ENCODE measurements at regions not wholly inside any gene's neighbourhood (a gene's known extent, or its start where the extent isn't known, plus 50 kb on each side); places are given as distances from the start of the nearest gene placed in this dataset.

DNA sequence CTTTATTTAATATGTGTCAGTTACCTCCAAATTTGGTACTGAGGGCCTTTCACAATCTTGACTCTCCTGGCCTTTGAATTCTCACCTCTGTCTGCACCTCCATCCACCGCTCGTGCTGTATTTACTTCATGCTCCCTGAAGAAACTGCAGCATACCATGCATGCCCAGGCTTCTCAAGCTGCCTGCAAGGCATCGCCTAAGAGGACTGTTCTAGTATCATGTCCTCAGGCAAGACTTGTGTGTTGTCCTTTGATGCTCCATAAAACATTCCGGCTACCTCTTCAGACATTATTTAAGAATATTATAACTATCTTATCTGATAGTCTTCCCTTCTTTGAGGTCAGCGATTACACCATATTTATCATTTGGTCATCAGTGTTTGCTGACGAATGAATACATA is 682.5 kb downstream of the NR2F2 start:
- H3K4me1 Mint-ChIP-seq (ENCODE audit: low read depth, unreplicated experiment): no peaks in the 10 kb centered on the region
- H3K27ac Mint-ChIP-seq (ENCODE audit: unreplicated experiment): no peak overlapping the region
- intact Hi-C loops (cut with micrococcal nuclease; ENCODE audit: unreplicated experiment): no loop called here
- no peaks in the 10 kb centered on the region for H3K36me3 Mint-ChIP-seq (ENCODE audit: insufficient read depth, unreplicated experiment)
- H3K9me3 Mint-ChIP-seq (ENCODE audit: low read depth, unreplicated experiment): peaks cover 22% of the 10 kb centered on the region
- H3K4me3 Mint-ChIP-seq (ENCODE audit: low read depth, unreplicated experiment): no peak overlapping the region
- TF ChIP-seq, protein P1, sequence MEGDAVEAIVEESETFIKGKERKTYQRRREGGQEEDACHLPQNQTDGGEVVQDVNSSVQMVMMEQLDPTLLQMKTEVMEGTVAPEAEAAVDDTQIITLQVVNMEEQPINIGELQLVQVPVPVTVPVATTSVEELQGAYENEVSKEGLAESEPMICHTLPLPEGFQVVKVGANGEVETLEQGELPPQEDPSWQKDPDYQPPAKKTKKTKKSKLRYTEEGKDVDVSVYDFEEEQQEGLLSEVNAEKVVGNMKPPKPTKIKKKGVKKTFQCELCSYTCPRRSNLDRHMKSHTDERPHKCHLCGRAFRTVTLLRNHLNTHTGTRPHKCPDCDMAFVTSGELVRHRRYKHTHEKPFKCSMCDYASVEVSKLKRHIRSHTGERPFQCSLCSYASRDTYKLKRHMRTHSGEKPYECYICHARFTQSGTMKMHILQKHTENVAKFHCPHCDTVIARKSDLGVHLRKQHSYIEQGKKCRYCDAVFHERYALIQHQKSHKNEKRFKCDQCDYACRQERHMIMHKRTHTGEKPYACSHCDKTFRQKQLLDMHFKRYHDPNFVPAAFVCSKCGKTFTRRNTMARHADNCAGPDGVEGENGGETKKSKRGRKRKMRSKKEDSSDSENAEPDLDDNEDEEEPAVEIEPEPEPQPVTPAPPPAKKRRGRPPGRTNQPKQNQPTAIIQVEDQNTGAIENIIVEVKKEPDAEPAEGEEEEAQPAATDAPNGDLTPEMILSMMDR (IDR thresholded peaks at IDR 0.05; ENCODE audit: unreplicated experiment): no peak
- no peak for DNase-seq
- no TSS peak for BruUV-seq (replicated peaks)
- CTCF ChIA-PET: no interaction called here
- H3K27me3 Mint-ChIP-seq (ENCODE audit: unreplicated experiment): no peaks in the 10 kb centered on the region

DNA sequence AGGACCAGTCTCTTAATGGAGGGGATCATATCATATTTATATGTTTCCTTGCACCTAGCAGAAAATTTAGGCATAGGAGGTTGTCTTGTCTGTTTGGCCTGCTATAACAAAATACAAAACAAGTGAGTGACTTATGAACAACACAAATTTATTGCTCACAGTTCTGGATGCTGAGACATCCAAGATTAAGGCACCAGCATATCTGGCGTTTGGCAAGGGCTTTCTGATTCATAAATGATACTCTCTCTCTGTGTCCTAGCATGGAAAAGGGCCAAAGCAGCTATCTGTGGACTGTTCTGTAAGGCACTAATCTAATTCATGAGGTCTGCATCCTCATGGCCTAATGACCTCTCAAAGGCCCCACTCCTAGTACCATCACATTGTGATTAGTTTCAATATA is 683.0 kb downstream of the NR2F2 start:
- Mint-ChIP-seq H3K27ac (ENCODE audit: unreplicated experiment) (no peak overlapping the region), H3K27me3 (ENCODE audit: unreplicated experiment) (no peaks in the 10 kb centered on the region), H3K4me3 (ENCODE audit: low read depth, unreplicated experiment) (no peak overlapping the region), H3K36me3 (ENCODE audit: insufficient read depth, unreplicated experiment) (no peaks in the 10 kb centered on the region), H3K9me3 (ENCODE audit: low read depth, unreplicated experiment) (peaks cover 22% of the 10 kb centered on the region), H3K4me1 (ENCODE audit: low read depth, unreplicated experiment) (no peaks in the 10 kb centered on the region)
- DNase-seq: no peak
- TF ChIP-seq, protein P1 (IDR thresholded peaks at IDR 0.05; ENCODE audit: unreplicated experiment): no peak
- no TSS peak for BruUV-seq (replicated peaks)
- intact Hi-C loops (cut with micrococcal nuclease; ENCODE audit: unreplicated experiment): no loop called here
- CTCF ChIA-PET: no interaction called here

DNA sequence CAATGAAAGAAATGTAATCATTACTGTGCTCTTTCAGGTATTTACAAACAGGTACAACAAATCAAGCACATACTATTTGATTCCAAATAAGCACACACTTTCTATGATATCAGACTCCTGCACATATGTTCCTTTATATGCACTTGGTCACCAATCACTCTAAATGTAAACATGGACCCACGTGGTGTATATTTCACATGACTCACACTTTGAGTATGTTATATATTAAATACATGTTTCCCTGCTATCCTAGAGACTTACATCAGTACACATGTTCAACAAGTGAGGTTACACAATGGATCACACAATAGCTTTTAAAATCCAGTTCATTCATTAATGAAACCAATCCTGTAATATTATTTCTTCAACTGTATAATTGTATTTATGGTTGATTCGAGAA is 683.5 kb downstream of the NR2F2 start:
- no peak for DNase-seq
- intact Hi-C loops (cut with micrococcal nuclease; ENCODE audit: unreplicated experiment): no loop called here
- no peaks in the 10 kb centered on the region for H3K36me3 Mint-ChIP-seq (ENCODE audit: insufficient read depth, unreplicated experiment)
- H3K4me3 Mint-ChIP-seq (ENCODE audit: low read depth, unreplicated experiment): no peak overlapping the region
- H3K9me3 Mint-ChIP-seq (ENCODE audit: low read depth, unreplicated experiment): peaks cover 22% of the 10 kb centered on the region
- CTCF ChIA-PET: no interaction called here
- BruUV-seq (replicated peaks): no TSS peak
- H3K4me1 Mint-ChIP-seq (ENCODE audit: low read depth, unreplicated experiment): no peaks in the 10 kb centered on the region
- no peak overlapping the region for H3K27ac Mint-ChIP-seq (ENCODE audit: unreplicated experiment)
- H3K27me3 Mint-ChIP-seq (ENCODE audit: unreplicated experiment): no peaks in the 10 kb centered on the region
- TF ChIP-seq, protein P1 (IDR thresholded peaks at IDR 0.05; ENCODE audit: unreplicated experiment): no peak

DNA sequence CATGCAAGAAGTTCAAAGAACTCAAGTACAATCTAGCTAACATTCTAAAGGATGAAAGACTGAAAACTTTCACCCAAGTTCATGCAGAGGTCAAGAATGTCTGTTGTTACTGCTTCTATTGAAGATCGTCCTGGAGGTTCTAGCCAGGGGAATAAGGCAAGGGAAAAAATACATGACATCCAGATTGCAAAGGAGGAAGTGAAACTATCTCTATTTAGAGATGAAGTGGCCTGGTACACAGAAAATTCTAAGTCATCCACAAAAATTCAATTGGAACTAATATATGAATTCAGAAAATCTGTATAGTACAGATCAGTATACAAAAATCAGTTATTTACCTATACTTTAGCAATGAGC is 693.0 kb downstream of the NR2F2 start:
- peak overlapping the region; percentile 32 for H3K27ac Mint-ChIP-seq (ENCODE audit: unreplicated experiment)
- TF ChIP-seq, protein P1 (IDR thresholded peaks at IDR 0.05; ENCODE audit: unreplicated experiment): no peak
- H3K4me3 Mint-ChIP-seq (ENCODE audit: low read depth, unreplicated experiment): no peak overlapping the region
- CTCF ChIA-PET: interaction anchor here (0.8 kb wide), 1 partner anchor 438 kb away, joined by 7 read pairs; no protein-coding TSS in a partner anchor
- H3K27me3 Mint-ChIP-seq (ENCODE audit: unreplicated experiment): no peaks in the 10 kb centered on the region
- peaks cover 7% of the 10 kb centered on the region for H3K9me3 Mint-ChIP-seq (ENCODE audit: low read depth, unreplicated experiment)
- no TSS peak for BruUV-seq (replicated peaks)
- H3K4me1 Mint-ChIP-seq (ENCODE audit: low read depth, unreplicated experiment): no peaks in the 10 kb centered on the region
- H3K36me3 Mint-ChIP-seq (ENCODE audit: insufficient read depth, unreplicated experiment): peaks cover 4% of the 10 kb centered on the region
- intact Hi-C loops (cut with micrococcal nuclease; ENCODE audit: unreplicated experiment): no loop called here
- no peak for DNase-seq

DNA sequence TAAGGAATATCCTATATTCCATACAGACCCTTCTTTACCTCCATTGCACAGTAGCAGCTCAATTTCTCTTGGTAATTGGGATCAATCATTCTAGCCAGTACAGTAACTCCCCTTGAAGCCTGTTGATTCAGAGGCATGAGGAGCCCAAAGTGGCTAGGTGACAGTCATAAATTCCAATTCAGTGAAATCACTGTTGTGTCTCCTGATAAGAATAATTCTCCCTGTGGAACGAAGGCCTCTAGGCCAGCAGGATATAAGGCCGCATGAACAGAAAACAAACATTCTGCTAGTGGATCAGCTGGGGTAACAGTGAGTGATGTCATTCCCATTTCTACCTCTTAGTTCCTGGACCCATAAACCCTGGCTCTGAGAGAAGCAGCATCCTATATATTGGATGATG is 696.3 kb downstream of the NR2F2 start:
- no peak overlapping the region for H3K27ac Mint-ChIP-seq (ENCODE audit: unreplicated experiment)
- H3K9me3 Mint-ChIP-seq (ENCODE audit: low read depth, unreplicated experiment): peaks cover 11% of the 10 kb centered on the region
- no peak overlapping the region for H3K4me3 Mint-ChIP-seq (ENCODE audit: low read depth, unreplicated experiment)
- TF ChIP-seq, protein P1 (IDR thresholded peaks at IDR 0.05; ENCODE audit: unreplicated experiment): no peak
- intact Hi-C loops (cut with micrococcal nuclease; ENCODE audit: unreplicated experiment): no loop called here
- H3K4me1 Mint-ChIP-seq (ENCODE audit: low read depth, unreplicated experiment): no peaks in the 10 kb centered on the region
- no peak for DNase-seq
- no TSS peak for BruUV-seq (replicated peaks)
- CTCF ChIA-PET: no interaction called here
- H3K27me3 Mint-ChIP-seq (ENCODE audit: unreplicated experiment): no peaks in the 10 kb centered on the region
- H3K36me3 Mint-ChIP-seq (ENCODE audit: insufficient read depth, unreplicated experiment): peaks cover 4% of the 10 kb centered on the region

Data from Calu3 (cell line).